Endothelial cell (in vitro differentiated cells): ENCODE measurements at regions not wholly inside any gene's neighbourhood (a gene's known extent, or its start where the extent isn't known, plus 50 kb on each side); places are given as distances from the start of the nearest gene placed in this dataset.

ENCODE experiments used
- DNase-seq: peaks from one replicate; pipeline ENCODE4 v3.0.0; 2021; ENCODE audit warnings: low spot score
- H3K27ac Mint-ChIP-seq: one replicate; pipeline ENCODE4 v1.8.0; 2021; ENCODE audit warnings: mixed read lengths, inconsistent platforms; ENCODE audit not compliant: unreplicated experiment
- H3K27me3 Mint-ChIP-seq: one replicate; pipeline ENCODE4 v1.8.0; 2021; ENCODE audit warnings: mild to moderate bottlenecking, moderate library complexity, mixed read lengths, inconsistent platforms; ENCODE audit not compliant: unreplicated experiment
- H3K36me3 Mint-ChIP-seq: one replicate; pipeline ENCODE4 v1.8.0; 2021; ENCODE audit warnings: mild to moderate bottlenecking, low read depth, mixed read lengths, inconsistent platforms; ENCODE audit not compliant: unreplicated experiment
- H3K4me1 Mint-ChIP-seq: one replicate; pipeline ENCODE4 v1.8.0; 2021; ENCODE audit warnings: mild to moderate bottlenecking, mixed read lengths, inconsistent platforms; ENCODE audit not compliant: unreplicated experiment
- H3K4me3 Mint-ChIP-seq: one replicate; pipeline ENCODE4 v1.8.0; 2021; ENCODE audit warnings: mild to moderate bottlenecking, mixed read lengths, inconsistent platforms; ENCODE audit not compliant: unreplicated experiment
- H3K9me3 Mint-ChIP-seq: one replicate; pipeline ENCODE4 v1.8.0; 2021; ENCODE audit warnings: mixed read lengths, inconsistent platforms; ENCODE audit not compliant: unreplicated experiment
- CTCF ChIP-seq: fragments of 200-600 bp; sonication (generic); IDR thresholded peaks from one replicate; pipeline ENCODE4 v1.5.0; 2021; ENCODE audit warnings: antibody characterized with exemption; ENCODE audit not compliant: unreplicated experiment

DNA sequence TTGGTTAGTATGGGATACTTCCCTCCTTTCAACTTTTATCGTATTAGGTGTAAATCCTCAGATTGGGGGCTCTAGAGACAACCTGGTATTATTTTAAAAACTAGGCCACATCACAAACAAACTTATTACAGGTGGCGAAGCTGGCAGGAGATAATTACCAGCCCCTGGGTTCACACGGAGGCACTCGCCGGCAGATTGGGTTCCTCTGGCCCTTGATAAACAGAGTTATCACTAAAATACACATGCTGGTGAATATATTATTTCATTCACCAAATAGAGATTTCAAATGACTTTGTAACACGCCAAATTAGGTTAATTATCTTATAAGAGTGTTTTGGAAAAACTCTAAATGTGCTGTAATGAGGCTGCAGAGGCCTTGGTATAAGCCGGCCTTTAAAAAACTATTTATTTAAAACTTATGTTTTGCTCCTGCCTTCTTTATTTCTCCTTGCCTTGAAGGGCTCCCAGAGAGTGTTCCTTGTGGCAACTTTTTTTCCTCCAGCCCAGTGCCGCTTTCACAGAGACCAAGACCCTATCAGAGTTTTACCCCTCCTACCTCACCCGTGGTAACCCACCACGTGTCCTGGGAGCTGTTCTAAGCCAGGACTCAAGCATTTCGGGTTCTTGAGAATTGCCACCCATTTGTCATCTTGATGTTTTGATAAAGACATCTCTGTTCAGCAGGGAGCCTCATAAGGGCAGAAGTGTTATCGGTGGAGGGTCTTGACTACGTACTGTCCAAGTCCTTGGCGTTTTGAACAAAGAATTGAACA, 468.6 kb upstream of the CFAP20DC start:
- DNase-seq = no peak
- no peak overlapping the region for H3K4me3 Mint-ChIP-seq
- no peak for TF ChIP-seq CTCF
- H3K27me3 Mint-ChIP-seq = peaks cover 5% of the 10 kb centered on the region
- H3K36me3 Mint-ChIP-seq = no peaks in the 10 kb centered on the region
- no peak overlapping the region for H3K27ac Mint-ChIP-seq
- peaks cover 14% of the 10 kb centered on the region for H3K4me1 Mint-ChIP-seq
- H3K9me3 Mint-ChIP-seq = no peaks in the 10 kb centered on the region

GRCh38 chr3:59517388-59517787, 467.6 kb upstream of the CFAP20DC start:
- no peaks in the 10 kb centered on the region for H3K36me3 Mint-ChIP-seq
- peaks cover 14% of the 10 kb centered on the region for H3K4me1 Mint-ChIP-seq
- H3K9me3 Mint-ChIP-seq = no peaks in the 10 kb centered on the region
- H3K27me3 Mint-ChIP-seq = peaks cover 5% of the 10 kb centered on the region
- no peak for DNase-seq
- H3K27ac Mint-ChIP-seq = no peak overlapping the region
- TF ChIP-seq CTCF = no peak
- no peak overlapping the region for H3K4me3 Mint-ChIP-seq

DNA sequence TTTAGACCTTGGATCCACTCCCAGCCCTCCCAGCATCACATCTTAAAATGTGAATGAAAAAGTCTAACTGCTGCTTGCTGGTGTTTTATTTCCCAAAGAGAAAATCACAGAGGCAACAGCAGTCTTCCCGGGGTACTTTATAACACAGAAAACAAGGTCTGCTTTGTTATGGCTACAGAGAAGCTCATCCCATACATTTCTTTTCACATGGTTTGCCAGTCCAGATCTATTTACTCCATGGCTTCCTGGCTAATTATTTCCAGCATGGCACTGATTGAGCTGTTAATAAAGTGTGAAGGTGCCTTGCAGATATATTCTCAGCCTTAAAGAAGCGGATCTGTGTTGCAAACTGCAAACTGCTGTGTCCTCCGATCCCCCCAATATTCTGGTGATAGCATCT, 466.1 kb upstream of the CFAP20DC start:
- DNase-seq = no peak
- Mint-ChIP-seq H3K27ac (no peak overlapping the region), H3K27me3 (peaks cover 4% of the 10 kb centered on the region), H3K9me3 (no peaks in the 10 kb centered on the region), H3K4me3 (no peak overlapping the region), H3K4me1 (peaks cover 14% of the 10 kb centered on the region), H3K36me3 (no peaks in the 10 kb centered on the region)
- TF ChIP-seq CTCF = no peak

- H3K36me3 Mint-ChIP-seq = no peaks in the 10 kb centered on the region
- no peak overlapping the region for H3K4me3 Mint-ChIP-seq
- DNase-seq = no peak
- H3K9me3 Mint-ChIP-seq = no peaks in the 10 kb centered on the region
- no peak for TF ChIP-seq CTCF
- H3K27ac Mint-ChIP-seq = no peak overlapping the region
- H3K4me1 Mint-ChIP-seq = peaks cover 14% of the 10 kb centered on the region
- H3K27me3 Mint-ChIP-seq = peaks cover 4% of the 10 kb centered on the region
Measured at GRCh38 chr3:59514865-59515482, 465.1 kb upstream of the CFAP20DC start.

DNA sequence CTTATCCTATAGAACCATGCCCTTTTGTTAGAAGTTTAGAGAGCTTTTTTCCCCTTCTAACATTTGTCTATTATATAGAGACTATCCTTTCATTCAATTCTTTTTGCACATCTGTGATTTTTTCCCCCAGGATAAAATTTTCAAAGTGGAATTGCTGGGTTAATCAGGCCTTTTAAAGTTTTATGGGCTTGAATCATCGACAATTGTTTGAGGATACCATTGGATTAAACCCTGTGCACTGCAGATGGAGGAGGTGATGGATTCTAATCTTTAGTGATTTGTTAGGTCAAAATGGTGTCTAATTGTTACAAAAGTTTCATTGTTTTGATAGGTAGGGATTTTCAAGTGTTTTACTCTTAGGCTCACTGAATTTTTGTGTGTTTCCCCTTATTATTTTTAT, 463.7 kb upstream of the CFAP20DC start:
- Mint-ChIP-seq H3K27ac (no peak overlapping the region), H3K9me3 (no peaks in the 10 kb centered on the region), H3K36me3 (no peaks in the 10 kb centered on the region), H3K4me1 (peaks cover 14% of the 10 kb centered on the region), H3K4me3 (no peak overlapping the region), H3K27me3 (peaks cover 1% of the 10 kb centered on the region)
- TF ChIP-seq CTCF = no peak
- no peak for DNase-seq
